IMR-90 (cell line): ENCODE measurements at regions not wholly inside any gene's neighbourhood (a gene's known extent, or its start where the extent isn't known, plus 50 kb on each side); places are given as distances from the start of the nearest gene placed in this dataset.

Experiments
- ATAC-seq: fragments of 200-7000 bp; cut with Tn5 transposase; 2 replicates; pipeline ENCODE4 v1.9.1; 2020; ENCODE audit warnings: low read depth, mild to moderate bottlenecking, moderate library complexity
- BruUV-seq: library from RNA; stranded (reverse); fragments of 400-500 nt; replicated peaks from 2 replicates; lab custom pipeline; 2021; lab: Mats Ljungman, UMichigan
- CTCF ChIA-PET: fragments of 300-600 bp; formaldehyde crosslinking; extraction: SDS; loops from one replicate; lab custom pipeline; 2021; ENCODE audit warnings: antibody characterized with exemption; lab: Yijun Ruan, JAX
- POLR2A ChIA-PET: fragments of 300-600 bp; sonication (Branson Sonifier 250); formaldehyde crosslinking; loops from one replicate; lab custom pipeline; 2022; ENCODE audit warnings: antibody characterized with exemption; ENCODE audit not compliant: unreplicated experiment; lab: Charles Lee
- DNase-seq: peaks from one replicate; pipeline ENCODE4 v3.0.0; 2013
- H2AFZ ChIP-seq: replicated peaks from 2 replicates; pipeline ENCODE3; 2013; ENCODE audit warnings: low read length, mild to moderate bottlenecking; ENCODE audit not compliant: poor library complexity
- H2AK5ac ChIP-seq: 2 replicates; pipeline ENCODE4 v1.6.1; 2013; ENCODE audit warnings: low read depth, low read length, inconsistent platforms
- H2AK9ac ChIP-seq: replicated peaks from 2 replicates; pipeline ENCODE3; 2013; ENCODE audit warnings: mild to moderate bottlenecking, low read depth, low read length, moderate library complexity; ENCODE audit not compliant: poor library complexity
- H2BK120ac ChIP-seq: 2 replicates; pipeline ENCODE4 v1.6.1; 2013; ENCODE audit warnings: low read depth, low read length, inconsistent platforms
- H2BK15ac ChIP-seq: 3 replicates; pipeline ENCODE4 v1.6.1; 2013; ENCODE audit warnings: low read depth, low read length, inconsistent platforms
- H2BK20ac ChIP-seq: 2 replicates; pipeline ENCODE4 v1.6.1; 2013; ENCODE audit warnings: low read depth, mild to moderate bottlenecking, inconsistent platforms, low read length, moderate library complexity
- H2BK5ac ChIP-seq: 2 replicates; pipeline ENCODE4 v1.6.1; 2013; ENCODE audit warnings: mild to moderate bottlenecking, low read depth, low read length, inconsistent platforms; ENCODE audit not compliant: poor library complexity, severe bottlenecking
- H3K14ac ChIP-seq: replicated peaks from 2 replicates; pipeline ENCODE4 v1.6.1; 2013; ENCODE audit warnings: low read depth, low read length, inconsistent platforms
- H3K18ac ChIP-seq: 2 replicates; pipeline ENCODE4 v1.6.1; 2013; ENCODE audit warnings: low read depth, low read length, control low read depth
- H3K23ac ChIP-seq: 2 replicates; pipeline ENCODE4 v1.6.1; 2013; ENCODE audit warnings: low read depth, low read length, inconsistent platforms
- H3K27ac ChIP-seq: 2 replicates; pipeline ENCODE4 v1.5.1; 2013; ENCODE audit warnings: mild to moderate bottlenecking, control low read depth, low read length; ENCODE audit not compliant: insufficient read depth
- H3K27me3 ChIP-seq: 2 replicates; pipeline ENCODE4 v1.6.1; 2013; ENCODE audit warnings: low read length; ENCODE audit not compliant: control insufficient read depth, insufficient read depth
- H3K36me3 ChIP-seq: 2 replicates; pipeline ENCODE4 v1.6.1; 2013; ENCODE audit warnings: low read length, mixed read lengths; ENCODE audit not compliant: control insufficient read depth, insufficient read depth
- H3K4ac ChIP-seq: 2 replicates; pipeline ENCODE4 v1.6.1; 2013; ENCODE audit warnings: low read depth, low read length, inconsistent platforms
- H3K4me1 ChIP-seq: 2 replicates; pipeline ENCODE4 v1.6.1; 2013; ENCODE audit warnings: low read length, mixed read lengths; ENCODE audit not compliant: control insufficient read depth, insufficient read depth
- H3K4me2 ChIP-seq: 2 replicates; pipeline ENCODE4 v1.6.1; 2013; ENCODE audit warnings: low read depth, mild to moderate bottlenecking, control low read depth, low read length, moderate library complexity
- H3K4me3 ChIP-seq: 2 replicates; pipeline ENCODE4 v1.5.1; 2013; ENCODE audit warnings: low read depth, mild to moderate bottlenecking, control low read depth, low read length, moderate library complexity; ENCODE audit not compliant: insufficient read depth
- H3K56ac ChIP-seq: 2 replicates; pipeline ENCODE4 v1.6.1; 2013; ENCODE audit warnings: low read length, inconsistent platforms; ENCODE audit not compliant: insufficient read depth; ENCODE audit errors: extremely low read depth
- H3K79me1 ChIP-seq, 2 experiments: 2 replicates each; pipeline ENCODE4 v1.6.1; 2013; ENCODE audit warnings: low read length in 2 of 2, inconsistent platforms in 1 of 2, low read depth in 1 of 2
- H3K9ac ChIP-seq: 2 replicates; pipeline ENCODE4 v1.6.1; 2013; ENCODE audit warnings: low read depth, low read length, control low read depth
- H3K9me1 ChIP-seq: 2 replicates; pipeline ENCODE4 v1.6.1; 2013; ENCODE audit warnings: low read length, inconsistent platforms; ENCODE audit not compliant: insufficient read depth
- H3K9me3 ChIP-seq: 2 replicates; pipeline ENCODE4 v1.6.1; 2013; ENCODE audit warnings: low read length; ENCODE audit not compliant: control insufficient read depth, insufficient read depth
- H4K20me1 ChIP-seq: 2 replicates; pipeline ENCODE4 v1.6.1; 2013; ENCODE audit warnings: low read length, inconsistent platforms; ENCODE audit not compliant: insufficient read depth
- H4K5ac ChIP-seq: 2 replicates; pipeline ENCODE4 v1.6.1; 2013; ENCODE audit warnings: mild to moderate bottlenecking, low read depth, low read length, control low read depth
- H4K8ac ChIP-seq, 2 experiments: 2 replicates each; pipeline ENCODE4 v1.6.1; 2013; ENCODE audit warnings: low read depth in 2 of 2, low read length in 2 of 2, control low read depth in 1 of 2, inconsistent platforms in 1 of 2
- H4K91ac ChIP-seq: 2 replicates; pipeline ENCODE4 v1.6.1; 2013; ENCODE audit warnings: low read depth, low read length, inconsistent platforms; ENCODE audit not compliant: insufficient read depth
- CEBPB ChIP-seq: IDR thresholded peaks from 2 replicates; pipeline ENCODE4 v1.6.1; 2012; ENCODE audit warnings: low read depth, low read length, improper control_type of control experiment
- RAD21 ChIP-seq: IDR thresholded peaks from 2 replicates; pipeline ENCODE4 v1.6.1; 2012; ENCODE audit warnings: low read length, improper control_type of control experiment
- SMC3 ChIP-seq: fragments of 150-350 bp; IDR thresholded peaks from 2 replicates; pipeline ENCODE4 v1.6.1; 2016; ENCODE audit warnings: low read depth, mild to moderate bottlenecking, antibody characterized with exemption, low read length, moderate library complexity
- WGBS, 2 experiments: methylation state at CpG; one replicate each; pipeline versions ENCODE4 v1.1.5 to v1.1.7; 2013; ENCODE audit warnings: missing lambda C conversion rate in 2 of 2; ENCODE audit not compliant: insufficient read length in 1 of 2; ENCODE audit errors: extremely low coverage in 2 of 2; 5-methylcytosine and 5-hydroxymethylcytosine counted together
- dilution Hi-C: fragments of 300-500 bp; cut with HindIII; formaldehyde crosslinking; loops from one replicate; pipeline ENCODE4 v1.14.3; 2018; ENCODE audit warnings: low sequenced_read_pairs; ENCODE audit not compliant: unreplicated experiment
- in situ Hi-C: fragments of 300-500 bp; cut with MboI; formaldehyde crosslinking; loops from 3 replicates; pipeline ENCODE4 v1.14.3; 2019; ENCODE audit warnings: low sequenced_read_pairs, inconsistent platforms, mixed read lengths
- intact Hi-C: fragments of 100-400 bp; cut with micrococcal nuclease; formaldehyde crosslinking; loops from 2 replicates; pipeline ENCODE4 v1.10.0; 2022
- TF ChIP-seq, protein P1 (sequence below): conservative IDR thresholded peaks from 2 replicates; pipeline ENCODE4 v1.5.1; 2012; ENCODE audit warnings: mild to moderate bottlenecking, low read depth, low read length, improper control_type of control experiment

DNA sequence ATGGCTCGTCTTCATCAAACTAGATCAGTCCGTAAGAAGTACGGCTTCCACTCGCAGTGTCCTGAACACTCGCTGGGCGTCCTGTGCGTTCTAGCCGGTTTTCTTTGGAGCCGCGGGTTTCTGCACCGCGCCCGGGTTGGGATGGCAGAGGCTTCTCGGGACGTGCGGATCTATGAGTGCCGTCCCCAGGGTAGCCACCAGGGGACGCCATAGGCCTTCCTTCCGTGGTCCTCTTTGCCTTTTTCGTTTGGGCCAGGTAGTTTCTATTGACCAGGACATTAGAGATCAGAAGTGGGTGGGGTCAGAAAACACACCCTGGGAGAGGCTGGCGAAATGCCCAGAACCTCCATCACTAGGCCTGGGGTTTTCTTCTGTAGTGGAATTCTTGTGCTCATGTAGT is 273.8 kb downstream of the FAM72C start:
- Histone ChIP-seq H3K9ac (no peak overlapping the region), H3K56ac (no peak overlapping the region), H3K23ac (no peak overlapping the region), H3K4me3 (no peak overlapping the region), H3K4ac (no peak overlapping the region), H2BK20ac (no peak overlapping the region), H3K18ac (no peak overlapping the region), H2AK9ac (no peak overlapping the region), H3K9me3 (0 out of 2 replicates have a peak, but pooled peaks cover 2% of the 10 kb centered on the region), H4K91ac (no peak overlapping the region), H3K36me3 (no peaks in the 10 kb centered on the region), H4K8ac (no peak overlapping the region), H4K20me1 (no peaks in the 10 kb centered on the region), H2AK5ac (no peak overlapping the region), H2BK15ac (no peak overlapping the region), H2BK5ac (no peak overlapping the region), H3K9me1 (no peaks in the 10 kb centered on the region), H2AFZ (no peak overlapping the region), H2BK120ac (no peak overlapping the region), H3K79me1 (no peaks in the 10 kb centered on the region), H4K5ac (no peak overlapping the region), H3K4me2 (no peak overlapping the region), H3K4me1 (no peaks in the 10 kb centered on the region), H3K14ac (no peak overlapping the region), H3K27me3 (peaks cover 17% of the 10 kb centered on the region), H3K27ac (no peak overlapping the region)
- no TSS peak for BruUV-seq
- WGBS, 2 experiments = 0% methylated on average over 4 of the region's 21 CpGs; no CpG with 5 or more reads in 1 of the 2 experiments
- ChIA-PET POLR2A (no interaction called here), CTCF (no interaction called here)
- TF ChIP-seq RAD21 (peak; percentile 41), SMC3 (0 out of 2 replicates have a peak, but pooled peaks have one; percentile 3), CEBPB (no peak)
- TF ChIP-seq, protein P1, sequence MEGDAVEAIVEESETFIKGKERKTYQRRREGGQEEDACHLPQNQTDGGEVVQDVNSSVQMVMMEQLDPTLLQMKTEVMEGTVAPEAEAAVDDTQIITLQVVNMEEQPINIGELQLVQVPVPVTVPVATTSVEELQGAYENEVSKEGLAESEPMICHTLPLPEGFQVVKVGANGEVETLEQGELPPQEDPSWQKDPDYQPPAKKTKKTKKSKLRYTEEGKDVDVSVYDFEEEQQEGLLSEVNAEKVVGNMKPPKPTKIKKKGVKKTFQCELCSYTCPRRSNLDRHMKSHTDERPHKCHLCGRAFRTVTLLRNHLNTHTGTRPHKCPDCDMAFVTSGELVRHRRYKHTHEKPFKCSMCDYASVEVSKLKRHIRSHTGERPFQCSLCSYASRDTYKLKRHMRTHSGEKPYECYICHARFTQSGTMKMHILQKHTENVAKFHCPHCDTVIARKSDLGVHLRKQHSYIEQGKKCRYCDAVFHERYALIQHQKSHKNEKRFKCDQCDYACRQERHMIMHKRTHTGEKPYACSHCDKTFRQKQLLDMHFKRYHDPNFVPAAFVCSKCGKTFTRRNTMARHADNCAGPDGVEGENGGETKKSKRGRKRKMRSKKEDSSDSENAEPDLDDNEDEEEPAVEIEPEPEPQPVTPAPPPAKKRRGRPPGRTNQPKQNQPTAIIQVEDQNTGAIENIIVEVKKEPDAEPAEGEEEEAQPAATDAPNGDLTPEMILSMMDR = peak; percentile 39
- DNase-seq (no peak), ATAC-seq (no peak)
- intact Hi-C loops = no loop called here
- dilution Hi-C loops = no loop called here
- in situ Hi-C loops = no loop called here
